Peyer's patch (tissue), 4 donors: ENCODE measurements at regions not wholly inside any gene's neighbourhood (a gene's known extent, or its start where the extent isn't known, plus 50 kb on each side); places are given as distances from the start of the nearest gene placed in this dataset.

Experiments used
- CTCF ChIP-seq, 6 experiments: fragments of 450-650 bp in 4 of 6; fragments of 200-600 bp in 2 of 6; sonication (generic) in 1 of 6; IDR thresholded peaks; one replicate each; pipeline ENCODE4 v1.5.1; 2017 to 2019; ENCODE audit warnings: antibody characterized with exemption in 6 of 6, mild to moderate bottlenecking in 3 of 6, moderate library complexity in 1 of 6
- POLR2A ChIP-seq, 2 donors: fragments of 450-650 bp; IDR thresholded peaks; one replicate each; pipeline ENCODE4 v1.5.1; 2017; ENCODE audit warnings: antibody characterized with exemption in 2 of 2, mild to moderate bottlenecking in 2 of 2, moderate library complexity in 2 of 2

GRCh38 chr21:33149181-33149580 is 79.2 kb downstream of the OLIG1 start:
- TF ChIP-seq CTCF (IDR thresholded peaks at IDR 0.05) (no peak), POLR2A (IDR thresholded peaks at IDR 0.05) (no peak)
